MM.1S (cell line): ENCODE measurements at regions not wholly inside any gene's neighbourhood (a gene's known extent, or its start where the extent isn't known, plus 50 kb on each side); places are given as distances from the start of the nearest gene placed in this dataset.

Source experiments
- DNase-seq: peaks from one replicate; pipeline ENCODE4 v3.0.0-alpha.2; 2015
- H2AFZ ChIP-seq: fragments of 300-600 bp; sonication (generic); 2 replicates; pipeline ENCODE4 v1.6.0; 2016; ENCODE audit warnings: antibody characterized with exemption, low read length
- H3F3A ChIP-seq: fragments of 300-600 bp; sonication (generic); 2 replicates; pipeline ENCODE4 v1.6.1; 2016; ENCODE audit warnings: mild to moderate bottlenecking, antibody characterized with exemption, low read length, moderate library complexity, mixed read lengths; ENCODE audit not compliant: insufficient read depth
- H3K27ac ChIP-seq: fragments of 300-600 bp; sonication (generic); 2 replicates; pipeline ENCODE4 v1.5.1; 2016; ENCODE audit warnings: mild to moderate bottlenecking, low read length
- H3K27me3 ChIP-seq: fragments of 300-600 bp; sonication (generic); replicated peaks from 2 replicates; pipeline ENCODE4 v1.6.0; 2016; ENCODE audit warnings: low read length; ENCODE audit not compliant: insufficient read depth
- H3K36me3 ChIP-seq: fragments of 300-600 bp; sonication (generic); replicated peaks from 2 replicates; pipeline ENCODE4 v1.6.1; 2016; ENCODE audit warnings: mild to moderate bottlenecking, low read length, mixed read lengths; ENCODE audit not compliant: insufficient read depth
- H3K4me1 ChIP-seq: fragments of 300-600 bp; sonication (generic); 2 replicates; pipeline ENCODE4 v1.6.1; 2016; ENCODE audit warnings: low read length, mixed read lengths
- H3K4me2 ChIP-seq: fragments of 300-600 bp; sonication (generic); 2 replicates; pipeline ENCODE4 v1.6.0; 2016; ENCODE audit warnings: low read depth, low read length
- H3K4me3 ChIP-seq: fragments of 300-600 bp; sonication (generic); 2 replicates; pipeline ENCODE4 v1.5.1; 2016; ENCODE audit warnings: low read length, mixed read lengths
- H3K79me2 ChIP-seq: fragments of 300-600 bp; sonication (generic); 2 replicates; pipeline ENCODE4 v1.6.1; 2016; ENCODE audit warnings: mixed run types, low read length, mixed read lengths
- H3K9ac ChIP-seq: fragments of 300-600 bp; sonication (generic); 2 replicates; pipeline ENCODE4 v1.6.1; 2016; ENCODE audit warnings: low read length, mixed read lengths
- H3K9me2 ChIP-seq: fragments of 300-600 bp; sonication (generic); replicated peaks from 2 replicates; pipeline ENCODE4 v1.6.1; 2016; ENCODE audit warnings: mild to moderate bottlenecking, low read length, mixed read lengths; ENCODE audit not compliant: insufficient read depth
- H3K9me3 ChIP-seq: fragments of 300-600 bp; sonication (generic); replicated peaks from 2 replicates; pipeline ENCODE4 v1.6.1; 2016; ENCODE audit warnings: mild to moderate bottlenecking, low read length, mixed read lengths; ENCODE audit not compliant: insufficient read depth
- H4K20me1 ChIP-seq: fragments of 300-600 bp; sonication (generic); 2 replicates; pipeline ENCODE4 v1.6.1; 2016; ENCODE audit warnings: mild to moderate bottlenecking, low read length, moderate library complexity, mixed read lengths; ENCODE audit not compliant: insufficient read depth
- CTCF ChIP-seq: fragments of 300-600 bp; sonication (generic); IDR thresholded peaks from 2 replicates; pipeline ENCODE4 v1.5.1; 2016; ENCODE audit warnings: antibody characterized with exemption, low read length, mixed read lengths
- EZH2 ChIP-seq: fragments of 300-600 bp; sonication (generic); optimal IDR thresholded peaks from 2 replicates; pipeline ENCODE3; 2017; ENCODE audit warnings: low read depth, mild to moderate bottlenecking, antibody characterized with exemption, low read length, mixed read lengths
- EZH2phosphoT487 ChIP-seq: fragments of 300-600 bp; sonication (generic); IDR thresholded peaks from 2 replicates; pipeline ENCODE4 v1.6.1; 2018; ENCODE audit warnings: antibody characterized with exemption, low read length

- Histone ChIP-seq H3K4me2 (no peak overlapping the region), H3K27me3 (no peaks in the 10 kb centered on the region), H3K9ac (no peak overlapping the region), H2AFZ (no peak overlapping the region), H3K4me3 (no peak overlapping the region), H4K20me1 (no peaks in the 10 kb centered on the region), H3K9me3 (no peaks in the 10 kb centered on the region), H3K36me3 (no peaks in the 10 kb centered on the region), H3K9me2 (no peaks in the 10 kb centered on the region), H3K79me2 (no peaks in the 10 kb centered on the region), H3F3A (no peaks in the 10 kb centered on the region), H3K4me1 (no peaks in the 10 kb centered on the region), H3K27ac (no peak overlapping the region)
- DNase-seq, result no peak
- no peak for TF ChIP-seq CTCF
- no peak for TF ChIP-seq EZH2
- TF ChIP-seq EZH2phosphoT487, result no peak
Measured at GRCh38 chr18:67677489-67677888, 161.0 kb upstream of the DSEL start.

- H3K9me2 ChIP-seq, result no peaks in the 10 kb centered on the region
- no peaks in the 10 kb centered on the region for H3K4me1 ChIP-seq
- no peak overlapping the region for H3K4me2 ChIP-seq
- H3K9ac ChIP-seq, result no peak overlapping the region
- no peaks in the 10 kb centered on the region for H4K20me1 ChIP-seq
- H3K4me3 ChIP-seq, result no peak overlapping the region
- H3F3A ChIP-seq, result no peaks in the 10 kb centered on the region
- no peaks in the 10 kb centered on the region for H3K36me3 ChIP-seq
- TF ChIP-seq EZH2 (no peak), CTCF (no peak), EZH2phosphoT487 (no peak)
- no peak overlapping the region for H2AFZ ChIP-seq
- H3K9me3 ChIP-seq, result no peaks in the 10 kb centered on the region
- H3K27me3 ChIP-seq, result no peaks in the 10 kb centered on the region
- no peak overlapping the region for H3K27ac ChIP-seq
- DNase-seq, result no peak
- H3K79me2 ChIP-seq, result no peaks in the 10 kb centered on the region
Measured at GRCh38 chr18:67672716-67673115, 156.2 kb upstream of the DSEL start.

GRCh38 chr18:67672155-67672554 lies 155.6 kb upstream of the DSEL start:
- no peaks in the 10 kb centered on the region for H3K4me1 ChIP-seq
- TF ChIP-seq EZH2 (no peak), CTCF (no peak), EZH2phosphoT487 (no peak)
- H4K20me1 ChIP-seq, result no peaks in the 10 kb centered on the region
- H3F3A ChIP-seq, result no peaks in the 10 kb centered on the region
- DNase-seq, result no peak
- no peak overlapping the region for H3K4me3 ChIP-seq
- no peaks in the 10 kb centered on the region for H3K9me2 ChIP-seq
- no peak overlapping the region for H2AFZ ChIP-seq
- H3K79me2 ChIP-seq, result no peaks in the 10 kb centered on the region
- H3K9me3 ChIP-seq, result no peaks in the 10 kb centered on the region
- H3K4me2 ChIP-seq, result no peak overlapping the region
- H3K27me3 ChIP-seq, result no peaks in the 10 kb centered on the region
- no peaks in the 10 kb centered on the region for H3K36me3 ChIP-seq
- no peak overlapping the region for H3K27ac ChIP-seq
- no peak overlapping the region for H3K9ac ChIP-seq
